DND-41 (cell line): ENCODE measurements at regions not wholly inside any gene's neighbourhood (a gene's known extent, or its start where the extent isn't known, plus 50 kb on each side); places are given as distances from the start of the nearest gene placed in this dataset.

Source experiments
- CTCF ChIP-seq: IDR thresholded peaks from 2 replicates; pipeline ENCODE4 v1.5.1; 2012; ENCODE audit warnings: borderline replicate concordance, low read length, moderate library complexity, mild to moderate bottlenecking; ENCODE audit not compliant: poor library complexity, severe bottlenecking; ENCODE audit errors: extremely low read depth
- EZH2 ChIP-seq: IDR thresholded peaks from 3 replicates; pipeline ENCODE4 v1.6.1; 2012; ENCODE audit warnings: borderline replicate concordance, low read depth, mild to moderate bottlenecking, moderate library complexity, low read length, inconsistent platforms; ENCODE audit not compliant: severe bottlenecking

- no peak for TF ChIP-seq CTCF
- no peak for TF ChIP-seq EZH2
Observed at GRCh38 chr2:106720026-106720425, 165.9 kb downstream of the ST6GAL2 start.
